NCI-H2196 treated with DMSO at 0.1 percent for 48 hours (cell line): ENCODE measurements at regions not wholly inside any gene's neighbourhood (a gene's known extent, or its start where the extent isn't known, plus 50 kb on each side); places are given as distances from the start of the nearest gene placed in this dataset.
"Not testable (repeated sequence)": the region's sequence is repeated elsewhere in the genome, so short reads cannot be mapped to it uniquely, and the experiment has no call there.

Experiments used
- DNase-seq: peaks from one replicate; lab custom pipeline; 2025; ENCODE audit not compliant: unreplicated experiment; lab: John Stamatoyannopoulos, UW

DNA sequence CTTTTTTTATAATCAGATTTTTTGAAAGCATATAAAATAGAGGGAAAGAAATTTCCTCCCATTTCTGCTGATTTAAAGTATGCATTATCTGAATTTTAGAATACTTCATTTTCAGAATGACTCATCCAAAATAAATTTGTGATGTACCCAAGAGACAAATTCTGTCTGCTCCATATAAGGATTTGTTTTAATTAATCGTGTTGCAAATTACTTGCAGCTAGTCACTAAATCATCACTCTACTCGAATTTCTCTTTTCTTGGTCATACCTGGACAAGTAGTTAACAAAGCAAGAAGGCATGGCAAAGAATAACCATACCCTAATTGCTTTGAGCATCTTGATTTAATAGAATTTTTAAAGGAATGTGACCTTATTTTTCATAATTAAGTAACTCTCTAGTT is 284.1 kb upstream of the GRAMD2B start:
- no peak for DNase-seq

DNA sequence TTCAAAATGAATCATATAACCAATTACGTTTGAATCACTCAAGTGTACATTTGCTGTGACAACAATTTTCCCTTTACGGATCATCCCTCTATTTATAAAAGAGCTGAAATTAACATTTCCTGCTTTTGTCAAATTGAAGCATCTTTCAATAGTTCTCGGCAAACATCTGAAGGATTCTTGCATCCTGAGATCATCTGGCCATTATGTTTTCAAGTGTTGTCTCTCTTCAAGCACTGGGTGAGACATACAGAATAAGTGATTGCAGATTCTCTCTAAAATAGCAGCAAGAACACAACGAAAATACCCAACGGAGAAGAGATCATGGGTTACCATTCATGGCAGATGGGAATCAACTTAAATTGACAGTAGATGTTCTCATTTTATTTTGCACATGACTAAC is 283.4 kb upstream of the GRAMD2B start:
- DNase-seq, result no peak

DNA sequence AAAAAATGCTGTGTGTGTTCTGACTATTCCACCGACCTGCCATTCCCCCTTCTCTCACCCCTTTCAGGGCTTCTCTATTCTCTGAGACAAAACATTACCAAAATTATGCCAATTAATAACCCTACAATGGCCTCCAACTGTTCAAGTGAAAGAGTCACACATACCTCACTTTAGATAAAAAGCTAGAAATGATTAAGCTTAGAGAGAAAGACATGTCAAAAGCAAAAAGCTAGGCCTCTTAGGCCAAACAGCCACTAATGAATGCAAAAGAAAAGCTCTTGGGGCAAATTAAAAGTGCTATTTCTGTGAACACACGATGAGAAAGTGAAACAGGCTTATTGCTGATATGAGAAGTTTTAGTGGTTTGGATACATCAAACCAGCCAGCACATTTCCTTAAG is 279.6 kb upstream of the GRAMD2B start:
- no peak for DNase-seq

DNA sequence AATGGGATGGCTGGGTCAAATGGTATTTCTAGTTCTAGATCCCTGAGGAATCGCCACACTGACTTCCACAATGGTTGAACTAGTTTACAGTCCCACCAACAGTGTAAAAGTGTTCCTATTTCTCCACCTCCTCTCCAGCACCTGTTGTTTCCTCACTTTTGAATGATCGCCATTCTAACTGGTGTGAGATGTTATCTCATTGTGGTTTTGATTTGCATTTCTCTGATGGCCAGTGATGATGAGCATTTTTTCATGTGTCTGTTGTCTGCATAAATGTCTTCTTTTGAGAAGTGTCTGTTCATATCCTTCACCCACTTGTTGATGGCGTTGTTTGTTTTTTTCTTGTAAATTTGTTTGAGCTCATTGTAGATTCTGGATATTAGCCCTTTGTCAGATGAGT is 272.9 kb upstream of the GRAMD2B start:
- DNase-seq, result not testable (repeated sequence)

DNA sequence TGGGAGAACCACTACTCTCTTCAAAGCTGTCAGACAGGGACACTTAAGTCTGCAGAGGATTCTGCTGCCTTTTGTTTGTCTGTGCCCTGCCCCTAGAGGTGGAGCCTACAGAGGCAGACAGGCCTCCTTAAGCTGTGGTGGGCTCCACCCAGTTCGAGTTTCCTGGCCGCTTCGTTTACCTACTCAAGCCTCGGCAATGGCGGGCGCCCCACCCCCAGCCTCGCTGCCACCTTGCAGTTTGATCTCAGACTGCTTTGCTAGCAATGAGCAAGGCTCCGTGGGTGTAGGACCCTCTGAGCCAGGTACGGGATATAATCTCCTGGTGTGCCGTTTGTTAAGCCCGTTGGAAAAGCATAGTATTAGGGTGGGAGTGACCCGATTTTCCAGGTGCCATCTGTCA is 267.9 kb upstream of the GRAMD2B start:
- not testable (repeated sequence) for DNase-seq

DNA sequence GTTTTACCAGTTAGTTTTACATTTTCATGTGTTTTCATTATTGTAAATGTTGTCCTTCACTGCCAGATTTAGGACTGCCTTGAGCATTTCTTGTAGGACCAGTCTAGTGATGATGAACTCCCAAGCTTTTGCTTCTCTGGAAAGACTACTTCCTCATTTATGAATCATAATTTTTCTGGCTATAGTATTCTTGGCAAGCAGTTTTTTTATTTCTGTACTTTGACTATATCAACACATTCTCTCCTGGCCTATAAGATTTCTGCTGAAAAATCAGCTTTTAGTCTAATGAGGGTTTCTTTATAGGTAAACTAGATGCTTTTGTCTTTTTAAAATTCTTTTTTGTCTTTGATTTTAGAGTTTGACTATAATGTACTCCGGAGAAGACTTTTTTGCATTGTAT is 256.8 kb upstream of the GRAMD2B start:
- no peak for DNase-seq

DNA sequence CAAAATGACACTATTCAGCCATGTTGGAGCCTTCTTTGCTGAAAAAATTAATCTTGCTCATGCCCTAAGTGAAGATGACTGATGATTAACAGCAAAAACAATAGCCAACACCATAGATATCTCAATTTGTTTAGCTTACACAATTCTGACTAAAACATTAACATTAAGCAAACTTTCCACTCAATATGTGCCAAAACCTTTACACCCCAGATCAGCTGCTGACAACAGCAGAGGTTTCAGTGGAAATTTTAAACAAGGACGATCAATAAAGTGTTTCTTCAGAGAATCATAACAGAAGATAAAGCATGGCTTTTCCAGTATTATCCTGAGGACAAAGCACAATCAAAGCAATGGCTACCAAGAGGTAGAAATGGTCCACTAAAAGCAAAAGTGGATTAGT is 254.4 kb upstream of the GRAMD2B start:
- DNase-seq, result no peak

DNA sequence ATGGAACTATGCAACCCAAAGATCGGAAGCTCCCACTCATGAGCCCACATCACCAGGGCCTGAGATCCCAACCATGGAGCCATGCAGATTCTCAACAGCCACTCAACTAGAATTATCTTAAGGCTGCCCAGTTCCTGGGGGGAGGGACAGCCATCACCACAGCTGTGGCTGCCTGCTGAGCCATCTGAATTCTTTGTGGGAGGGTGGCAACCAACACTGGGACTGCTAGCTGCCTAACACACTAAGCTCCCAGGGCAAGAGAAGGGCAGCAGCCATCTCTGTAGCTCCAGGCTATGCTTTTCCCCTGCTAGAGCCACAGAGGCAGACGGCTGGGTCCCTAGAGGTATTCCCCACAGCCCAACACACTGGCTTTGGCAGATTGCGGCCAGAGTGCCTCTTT is 251.3 kb upstream of the GRAMD2B start:
- no peak for DNase-seq

DNA sequence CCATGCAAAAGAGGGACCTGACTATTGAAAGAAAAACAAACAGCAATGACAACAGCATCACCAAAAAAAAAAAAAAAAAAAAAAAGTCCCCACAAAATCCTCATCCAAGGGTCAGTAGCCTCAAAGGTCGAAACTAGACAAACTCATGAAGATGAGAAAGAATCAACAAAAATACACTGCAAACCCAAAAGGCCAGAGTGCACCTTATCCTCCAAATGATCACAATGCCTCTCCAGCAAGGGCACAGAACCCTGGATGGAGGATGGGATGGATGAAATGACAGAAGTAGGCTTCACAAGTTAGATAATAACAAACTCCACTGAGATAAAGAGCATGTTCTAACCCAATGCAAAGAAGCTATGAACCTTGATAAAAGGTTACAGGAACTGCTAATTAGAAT is 250.4 kb upstream of the GRAMD2B start:
- DNase-seq, result no peak

DNA sequence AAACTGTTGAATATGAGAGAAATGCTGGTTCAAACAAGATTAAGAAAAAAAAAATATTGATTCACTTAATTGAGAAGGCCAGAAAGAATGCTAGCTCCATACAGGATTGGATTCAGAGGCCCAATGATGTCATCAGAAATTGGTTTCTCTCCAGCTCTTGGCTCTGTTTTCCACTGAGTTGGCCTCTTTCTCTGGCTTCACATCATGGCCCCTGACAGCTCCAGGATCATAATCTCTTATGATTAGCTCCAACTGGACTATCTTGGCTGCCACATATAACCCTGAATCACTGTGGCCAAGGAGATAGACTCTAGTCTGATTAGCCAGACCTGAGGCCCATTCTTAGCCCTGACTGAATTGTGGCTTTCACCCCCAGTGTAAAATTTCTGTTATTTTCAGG is 244.7 kb upstream of the GRAMD2B start:
- DNase-seq, result no peak

DNA sequence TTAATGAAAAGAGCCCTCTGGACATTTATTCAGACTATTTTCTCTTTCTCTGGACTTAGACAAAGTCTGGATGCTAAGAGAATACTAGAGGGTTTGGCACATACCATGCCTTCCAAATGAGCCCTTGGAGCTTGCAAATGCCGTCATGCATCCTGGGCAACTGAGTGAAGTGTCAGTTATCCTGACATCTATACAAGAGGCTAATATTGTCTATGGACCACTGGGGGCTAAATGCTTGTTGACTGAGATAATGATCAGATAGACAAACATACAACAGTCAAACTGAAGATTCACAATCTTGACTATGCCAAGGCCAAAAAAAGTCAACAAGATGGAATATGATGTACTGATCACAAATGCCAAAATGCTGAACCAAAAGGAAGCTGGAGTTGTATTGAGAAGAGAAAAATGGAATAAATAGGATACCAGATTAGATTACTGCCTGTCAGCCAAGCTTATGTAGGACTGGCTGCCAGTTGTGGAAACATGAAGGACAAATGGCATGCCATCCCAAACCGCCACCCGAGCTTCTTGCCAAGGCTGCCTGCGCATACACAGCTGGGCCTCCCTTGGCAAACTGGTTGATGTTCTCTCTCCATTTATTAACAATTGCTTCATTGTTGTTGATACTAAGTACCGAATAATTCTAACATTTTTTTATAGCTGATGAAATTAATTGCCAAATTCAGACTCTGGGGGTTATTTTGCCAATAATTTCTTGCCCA is 240.1 kb upstream of the GRAMD2B start:
- peak; percentile 21 for DNase-seq

DNA sequence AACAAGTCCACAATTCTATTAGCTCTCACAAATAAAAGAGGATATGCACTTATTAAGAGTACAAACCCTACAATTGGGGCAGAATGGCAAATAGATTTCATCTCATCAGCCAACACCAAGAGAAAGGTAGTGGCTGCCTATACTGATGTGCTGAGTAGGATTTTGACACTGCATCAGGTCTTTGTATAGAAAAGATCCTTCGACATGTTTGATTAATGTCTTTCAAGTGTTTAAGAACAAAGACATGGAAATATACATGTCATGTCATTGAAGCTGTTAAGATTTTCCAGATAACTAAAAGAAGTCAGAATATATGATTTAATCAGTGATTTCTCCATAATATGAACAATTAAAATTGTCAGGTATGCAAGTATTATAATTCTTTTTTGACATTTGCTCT is 238.7 kb upstream of the GRAMD2B start:
- DNase-seq, result no peak

DNA sequence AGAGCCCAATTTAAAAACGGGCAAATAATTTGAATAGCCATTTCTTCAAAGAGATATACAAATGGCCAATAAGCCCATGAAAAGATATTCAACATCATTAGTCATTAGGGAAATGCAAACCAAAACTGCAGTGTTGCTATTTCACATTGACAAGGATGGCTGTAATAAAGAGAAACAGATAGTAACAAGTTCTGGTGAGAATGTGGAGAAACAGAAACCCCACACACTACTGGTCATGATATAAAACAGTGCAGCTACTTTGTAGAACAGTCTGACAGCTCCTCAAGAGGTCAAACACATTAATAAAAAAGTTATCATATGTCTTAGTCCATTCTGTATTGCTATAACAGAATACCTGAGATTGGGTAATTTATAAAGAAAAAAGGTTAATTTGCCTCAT is 237.0 kb upstream of the GRAMD2B start:
- DNase-seq, result no peak

DNA sequence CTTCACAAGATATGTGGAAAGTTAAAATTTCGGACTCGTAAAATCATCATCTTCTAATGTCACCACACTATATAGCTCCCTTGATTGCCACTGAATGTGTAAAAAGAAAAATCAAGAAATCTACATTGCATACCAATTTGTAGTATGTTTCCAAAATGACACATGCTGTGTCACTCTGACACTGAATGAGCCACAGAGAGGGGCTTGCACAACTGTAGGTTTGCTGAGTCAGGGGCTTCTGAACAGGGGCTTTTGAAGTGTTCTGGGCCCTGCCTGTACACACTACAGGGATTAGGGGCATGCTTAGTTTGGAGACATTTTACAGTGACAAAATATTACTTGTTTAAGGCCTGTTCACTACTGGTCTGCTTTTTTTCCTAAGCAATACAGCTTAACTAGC is 234.4 kb upstream of the GRAMD2B start:
- no peak for DNase-seq

DNA sequence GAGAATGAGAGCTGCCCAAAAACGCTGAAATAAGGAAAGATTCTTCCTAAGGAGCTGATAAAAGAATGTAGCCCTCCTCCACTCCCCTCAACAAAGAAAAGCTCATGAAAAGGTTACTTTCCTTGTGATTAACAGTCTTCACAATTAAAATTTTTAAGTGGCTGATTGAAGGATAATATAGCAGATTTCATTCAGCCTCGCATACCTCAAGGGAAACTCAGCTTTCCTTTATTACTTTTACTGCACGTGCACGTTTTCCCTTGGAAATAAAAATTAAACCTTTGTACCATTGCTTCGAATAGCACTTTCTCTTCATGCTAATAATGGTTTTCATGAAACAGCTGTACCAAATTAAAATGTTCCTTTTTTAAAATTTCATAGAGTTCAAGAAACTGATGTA is 234.0 kb upstream of the GRAMD2B start:
- DNase-seq, result no peak

DNA sequence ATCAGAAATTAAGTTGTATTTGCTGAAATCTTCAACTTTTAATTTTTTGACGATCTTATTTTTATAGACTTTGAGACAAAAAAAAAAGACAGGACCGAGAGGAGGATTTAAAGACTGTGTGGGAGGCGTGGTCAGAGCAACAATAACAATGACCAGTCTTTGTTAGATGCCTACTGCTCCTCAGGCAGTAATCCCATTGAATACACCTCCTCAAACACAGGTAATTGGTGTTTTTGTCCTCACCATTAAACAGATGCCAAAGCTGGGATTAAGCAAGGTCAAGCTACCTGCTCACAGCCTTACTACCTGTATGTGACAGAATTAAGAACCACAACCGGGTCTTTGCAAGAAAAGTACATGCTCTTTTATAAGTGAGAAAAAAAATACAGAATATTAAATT is 233.3 kb upstream of the GRAMD2B start:
- DNase-seq, result no peak

DNA sequence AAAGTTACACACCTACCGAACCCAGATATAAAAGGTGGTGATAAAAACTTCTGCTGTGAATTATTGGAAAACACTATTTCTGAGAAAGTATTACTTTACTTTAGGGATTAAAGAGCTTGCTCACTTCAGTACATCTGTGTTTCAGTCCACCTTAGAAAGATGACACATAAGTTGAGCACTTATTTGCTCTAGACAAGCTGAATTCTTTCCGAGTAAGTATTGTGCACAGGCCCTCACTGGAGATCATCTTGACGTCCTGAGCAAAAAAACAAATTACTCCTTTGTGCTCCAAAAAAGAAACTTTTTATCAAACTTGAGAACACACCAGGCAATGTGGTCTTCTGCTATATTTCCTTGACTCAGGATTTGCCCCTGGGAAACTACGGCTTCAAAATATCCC is 231.0 kb upstream of the GRAMD2B start:
- DNase-seq, result no peak

DNA sequence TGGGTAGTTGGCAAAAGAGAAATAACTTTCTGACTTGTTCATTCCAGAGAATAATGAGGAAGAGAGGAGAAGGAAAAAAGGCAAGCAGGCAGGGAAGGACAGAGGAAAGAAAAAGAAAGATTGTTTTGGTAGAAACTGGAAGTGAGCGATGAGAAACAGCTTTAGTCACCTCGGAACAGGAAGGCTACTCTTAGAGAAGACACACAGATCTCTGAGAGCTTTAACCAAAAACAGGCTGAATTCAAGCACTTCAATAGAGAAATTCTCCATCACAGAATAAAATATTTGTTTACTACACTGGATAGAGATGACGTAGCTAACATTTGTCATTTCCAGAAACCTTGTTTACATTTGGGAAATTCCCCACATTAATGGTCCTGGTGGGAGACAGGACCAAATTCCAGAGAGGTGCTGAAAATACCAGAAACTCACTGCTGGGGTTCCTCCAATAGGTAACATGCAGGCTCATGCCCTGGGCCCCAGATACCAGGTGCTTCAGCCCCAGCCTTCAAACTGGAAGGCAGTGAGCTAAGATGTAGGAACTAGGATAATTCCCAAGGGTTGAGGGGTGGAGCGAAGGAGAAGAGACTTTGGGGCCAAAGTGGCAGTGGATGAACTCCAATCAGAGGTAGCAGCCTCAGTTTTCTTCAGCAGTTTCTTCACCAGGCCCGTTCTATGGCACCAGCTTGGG is 227.7 kb upstream of the GRAMD2B start:
- no peak for DNase-seq

DNA sequence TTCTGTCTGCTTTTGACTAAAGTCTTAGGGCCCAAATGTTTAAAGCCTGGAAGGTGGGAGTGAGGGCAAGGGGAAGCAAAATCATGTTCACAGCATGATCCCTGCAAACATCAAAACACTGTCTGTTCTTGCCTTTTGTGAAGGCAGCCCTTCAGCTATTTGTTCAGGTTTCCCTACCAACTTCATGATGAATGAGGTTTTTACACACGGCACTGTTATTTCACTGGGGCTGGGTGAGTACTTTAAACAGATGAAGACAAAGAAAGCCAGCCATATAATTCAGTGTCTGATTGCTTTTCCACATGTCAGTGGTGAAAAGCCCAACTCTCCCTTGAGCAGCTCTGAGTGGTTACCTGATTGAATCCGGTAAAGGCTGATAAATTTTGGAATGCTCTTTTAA is 224.7 kb upstream of the GRAMD2B start:
- DNase-seq, result no peak

DNA sequence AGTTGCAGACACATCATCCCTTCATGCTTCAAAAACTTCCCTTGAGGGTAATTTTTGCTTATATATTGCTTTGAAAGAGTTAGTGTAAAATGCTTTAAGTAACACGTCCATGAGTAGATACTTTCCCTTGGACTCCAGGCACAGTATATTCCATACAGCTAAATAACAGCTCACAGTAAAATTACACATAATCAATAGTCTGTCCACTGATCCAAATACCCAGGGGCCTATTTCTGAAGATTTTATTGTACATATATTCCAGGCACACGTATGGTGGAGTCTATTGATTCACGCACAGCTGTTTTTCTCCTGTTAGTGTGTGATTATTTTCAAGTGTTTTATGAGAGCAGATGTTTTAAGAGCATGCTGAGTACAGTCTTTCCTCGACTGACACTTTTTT is 223.7 kb upstream of the GRAMD2B start:
- DNase-seq, result no peak

DNA sequence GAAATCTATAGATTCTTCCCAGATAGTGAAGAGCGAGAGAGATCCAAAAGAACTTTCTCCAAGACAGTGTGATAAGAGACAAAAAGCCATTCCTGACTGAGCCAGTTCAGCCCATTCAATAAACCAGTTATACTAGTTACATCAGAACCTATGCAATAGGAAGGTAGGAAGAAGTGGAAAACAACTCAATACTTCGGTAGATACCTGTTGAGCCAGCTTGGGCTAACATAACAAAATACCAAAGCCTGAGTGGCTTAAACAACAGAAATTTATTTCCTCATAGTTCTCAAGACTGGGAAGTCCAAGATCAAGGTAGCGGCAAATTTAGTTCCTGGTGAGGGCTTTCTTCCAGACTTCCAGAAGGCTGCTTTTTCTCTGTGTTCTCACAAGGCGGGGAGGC is 214.5 kb upstream of the GRAMD2B start:
- DNase-seq, result no peak

DNA sequence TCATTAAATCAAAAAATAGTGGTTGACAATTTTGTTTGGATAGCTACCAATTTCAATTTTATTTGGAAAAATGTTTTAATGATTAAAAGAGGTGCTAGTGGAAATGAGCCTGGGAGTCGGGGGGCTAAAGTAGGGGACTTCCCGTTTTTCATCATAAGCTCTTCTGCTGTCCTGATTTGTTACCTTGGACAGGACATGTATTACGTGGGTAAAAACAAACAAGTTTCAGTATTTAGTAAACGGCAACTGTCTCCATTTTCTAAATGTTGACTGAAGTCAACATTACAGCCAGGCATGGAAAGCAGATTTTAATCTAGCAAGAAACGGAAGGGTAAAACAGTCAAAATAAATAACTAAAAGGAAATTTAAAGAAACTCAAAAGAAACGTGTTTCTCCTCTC is 212.3 kb upstream of the GRAMD2B start:
- DNase-seq, result no peak

DNA sequence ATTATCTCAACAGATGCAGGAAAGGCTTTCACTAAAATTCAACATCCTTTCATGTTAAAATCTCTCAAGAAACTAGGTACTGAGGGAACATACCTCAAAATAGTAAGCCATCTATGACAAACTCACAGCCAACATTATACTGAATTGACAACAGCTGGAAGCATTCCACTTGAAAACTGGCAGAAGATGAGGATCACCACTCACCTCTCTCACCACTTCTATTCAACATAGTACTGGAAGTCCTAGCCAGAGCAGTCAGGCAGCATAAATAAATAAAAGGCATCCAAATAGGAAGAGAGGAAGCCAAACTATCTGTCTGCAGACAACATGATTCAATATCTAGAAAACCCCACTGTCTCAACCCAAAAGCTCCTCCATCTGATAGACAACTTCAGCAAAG is 203.6 kb upstream of the GRAMD2B start:
- no peak for DNase-seq
